OCI-LY1 (cell line): ENCODE measurements at regions not wholly inside any gene's neighbourhood (a gene's known extent, or its start where the extent isn't known, plus 50 kb on each side); places are given as distances from the start of the nearest gene placed in this dataset.
"Not testable (repeated sequence)": the region's sequence is repeated elsewhere in the genome, so short reads cannot be mapped to it uniquely, and the experiment has no call there.

Experiments used
- H2AFZ ChIP-seq: fragments of 200-600 bp; sonication (generic), shearing (Covaris generic); 2 replicates; pipeline ENCODE4 v1.6.0; 2014; ENCODE audit warnings: antibody characterized with exemption, mild to moderate bottlenecking, low read length
- H3F3A ChIP-seq: fragments of 200-600 bp; sonication (generic), shearing (Covaris generic); 2 replicates; pipeline ENCODE4 v1.6.0; 2014; ENCODE audit warnings: mild to moderate bottlenecking, antibody characterized with exemption, low read length, moderate library complexity; ENCODE audit not compliant: insufficient read depth
- H3K27ac ChIP-seq: fragments of 200-600 bp; sonication (generic); 2 replicates; pipeline ENCODE4 v1.5.1; 2014; ENCODE audit warnings: low read length, mixed run types, mild to moderate bottlenecking, low read depth; ENCODE audit not compliant: poor library complexity, severe bottlenecking
- H3K27me3 ChIP-seq: fragments of 200-600 bp; sonication (generic); 2 replicates; pipeline ENCODE4 v1.6.0; 2014; ENCODE audit warnings: antibody characterized with exemption, mild to moderate bottlenecking, low read length, moderate library complexity; ENCODE audit not compliant: insufficient read depth
- H3K36me3 ChIP-seq: fragments of 200-600 bp; sonication (generic); 2 replicates; pipeline ENCODE4 v1.6.1; 2014; ENCODE audit warnings: mild to moderate bottlenecking, antibody characterized with exemption, low read length, moderate library complexity, mixed read lengths; ENCODE audit not compliant: insufficient read depth
- H3K4me1 ChIP-seq: fragments of 200-600 bp; sonication (generic); 2 replicates; pipeline ENCODE4 v1.5.1; 2014; ENCODE audit warnings: mild to moderate bottlenecking, low read length, moderate library complexity; ENCODE audit not compliant: insufficient read depth, severe bottlenecking
- H3K4me2 ChIP-seq: fragments of 200-600 bp; sonication (generic), shearing (Covaris generic); 2 replicates; pipeline ENCODE4 v1.6.1; 2014; ENCODE audit warnings: low read length
- H3K4me3 ChIP-seq: fragments of 200-600 bp; sonication (generic); 2 replicates; pipeline ENCODE4 v1.5.1; 2014; ENCODE audit warnings: low read length, low read depth, mild to moderate bottlenecking, mixed read lengths; ENCODE audit not compliant: poor library complexity, severe bottlenecking
- H3K79me2 ChIP-seq: fragments of 200-600 bp; shearing (Covaris generic); 2 replicates; pipeline ENCODE4 v1.6.1; 2016; ENCODE audit warnings: mixed run types, low read length, mixed read lengths; ENCODE audit not compliant: insufficient read depth
- H3K9ac ChIP-seq: fragments of 200-600 bp; sonication (generic), shearing (Covaris generic); 2 replicates; pipeline ENCODE4 v1.6.1; 2014; ENCODE audit warnings: mild to moderate bottlenecking, low read length, mixed read lengths
- H3K9me2 ChIP-seq: fragments of 200-600 bp; sonication (generic), shearing (Covaris generic); 2 replicates; pipeline ENCODE4 v1.6.1; 2014; ENCODE audit warnings: low read depth, mild to moderate bottlenecking, low read length, mixed read lengths
- H3K9me3 ChIP-seq: fragments of 200-600 bp; shearing (Covaris generic); 2 replicates; pipeline ENCODE4 v1.6.1; 2014; ENCODE audit warnings: low read length, mixed read lengths
- H4K20me1 ChIP-seq: fragments of 200-600 bp; sonication (generic), shearing (Covaris generic); 2 replicates; pipeline ENCODE4 v1.6.0; 2016; ENCODE audit warnings: mild to moderate bottlenecking, low read length; ENCODE audit not compliant: insufficient read depth
- EZH2 ChIP-seq: fragments of 200-600 bp; sonication (generic), shearing (Covaris generic); IDR thresholded peaks from 2 replicates; pipeline ENCODE4 v1.8.0; 2017; ENCODE audit warnings: borderline replicate concordance, mixed run types, mild to moderate bottlenecking, antibody characterized with exemption, low read length, moderate library complexity, mixed read lengths
- TF ChIP-seq, protein P1 (sequence below): fragments of 200-600 bp; sonication (generic), shearing (Covaris generic); IDR thresholded peaks from 2 replicates; pipeline ENCODE4 v1.5.1; 2017; ENCODE audit warnings: mild to moderate bottlenecking, antibody characterized with exemption, low read length, moderate library complexity, mixed read lengths

DNA sequence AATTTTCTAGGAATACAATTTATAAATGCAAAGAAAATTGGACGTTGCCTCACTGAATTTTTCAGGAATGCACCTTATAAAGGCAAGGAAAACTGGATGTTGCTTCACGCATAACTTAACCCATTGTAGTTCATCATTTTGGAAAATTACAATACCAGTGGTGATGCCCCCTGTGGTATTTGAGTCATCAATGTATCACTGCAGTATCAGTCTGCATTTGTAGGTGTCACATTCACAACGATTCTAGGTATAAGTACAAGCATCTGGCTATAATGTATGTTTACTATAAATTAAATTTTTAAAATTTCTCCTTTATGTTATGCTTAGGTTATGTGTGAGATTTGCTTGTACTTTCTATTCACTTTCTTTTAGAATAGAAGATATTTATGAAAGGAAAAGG lies 55.9 kb upstream of the KIF2A start:
- not testable (repeated sequence) for H3K27ac ChIP-seq, H3K4me1 ChIP-seq, H3K36me3 ChIP-seq, H4K20me1 ChIP-seq, H2AFZ ChIP-seq, H3K4me2 ChIP-seq, H3F3A ChIP-seq, H3K79me2 ChIP-seq, H3K9me3 ChIP-seq, H3K9me2 ChIP-seq, H3K4me3 ChIP-seq, H3K9ac ChIP-seq, H3K27me3 ChIP-seq

- H3K27ac ChIP-seq, H3K9me2 ChIP-seq, H3K27me3 ChIP-seq, H3K4me2 ChIP-seq, H3K9me3 ChIP-seq, H3K36me3 ChIP-seq, H3K79me2 ChIP-seq, H3K4me3 ChIP-seq, H2AFZ ChIP-seq, H4K20me1 ChIP-seq, H3K4me1 ChIP-seq, H3K9ac ChIP-seq, H3F3A ChIP-seq: not testable (repeated sequence)
Measured at GRCh38 chr5:62250919-62251318, 55.1 kb upstream of the KIF2A start.

DNA sequence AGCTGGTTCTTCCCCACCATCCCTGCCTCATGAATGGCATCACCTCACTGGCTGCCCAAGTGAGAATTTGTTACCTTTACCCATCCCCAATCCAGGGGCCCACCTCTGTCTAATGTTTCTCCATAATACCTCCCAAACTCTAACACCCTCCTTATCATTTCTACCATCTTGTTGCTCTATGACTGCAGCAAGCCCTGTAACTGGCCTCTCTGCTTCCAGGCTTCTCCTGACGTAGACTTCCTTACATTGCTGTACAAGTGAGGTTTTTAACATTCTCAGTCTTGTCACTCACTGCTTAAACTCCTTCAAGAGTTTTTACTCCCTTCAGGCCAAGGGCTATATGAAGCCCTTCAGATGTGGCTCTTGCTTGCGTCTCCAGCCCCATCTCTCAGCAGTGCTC lies 53.5 kb upstream of the KIF2A start:
- H4K20me1 ChIP-seq: not testable (repeated sequence)

GRCh38 chr5:62255551-62255950 lies 50.5 kb upstream of the KIF2A start:
- not testable (repeated sequence) for H3K27me3 ChIP-seq, H3K9ac ChIP-seq, H4K20me1 ChIP-seq, H3K4me2 ChIP-seq, H3K9me2 ChIP-seq, H2AFZ ChIP-seq, H3K9me3 ChIP-seq, H3F3A ChIP-seq, H3K4me3 ChIP-seq, H3K79me2 ChIP-seq, H3K36me3 ChIP-seq, H3K27ac ChIP-seq
- peaks cover 15% of the 10 kb centered on the region for H3K4me1 ChIP-seq

More for the DNA sequence above, 53.5 kb upstream of the KIF2A start:
- not testable (repeated sequence) for H3K9me3 ChIP-seq, H3K4me1 ChIP-seq, H3K27ac ChIP-seq, H3K27me3 ChIP-seq, H3K4me3 ChIP-seq, H3K9ac ChIP-seq, H3K9me2 ChIP-seq, H3F3A ChIP-seq, H3K4me2 ChIP-seq, H2AFZ ChIP-seq, H3K79me2 ChIP-seq, H3K36me3 ChIP-seq

DNA sequence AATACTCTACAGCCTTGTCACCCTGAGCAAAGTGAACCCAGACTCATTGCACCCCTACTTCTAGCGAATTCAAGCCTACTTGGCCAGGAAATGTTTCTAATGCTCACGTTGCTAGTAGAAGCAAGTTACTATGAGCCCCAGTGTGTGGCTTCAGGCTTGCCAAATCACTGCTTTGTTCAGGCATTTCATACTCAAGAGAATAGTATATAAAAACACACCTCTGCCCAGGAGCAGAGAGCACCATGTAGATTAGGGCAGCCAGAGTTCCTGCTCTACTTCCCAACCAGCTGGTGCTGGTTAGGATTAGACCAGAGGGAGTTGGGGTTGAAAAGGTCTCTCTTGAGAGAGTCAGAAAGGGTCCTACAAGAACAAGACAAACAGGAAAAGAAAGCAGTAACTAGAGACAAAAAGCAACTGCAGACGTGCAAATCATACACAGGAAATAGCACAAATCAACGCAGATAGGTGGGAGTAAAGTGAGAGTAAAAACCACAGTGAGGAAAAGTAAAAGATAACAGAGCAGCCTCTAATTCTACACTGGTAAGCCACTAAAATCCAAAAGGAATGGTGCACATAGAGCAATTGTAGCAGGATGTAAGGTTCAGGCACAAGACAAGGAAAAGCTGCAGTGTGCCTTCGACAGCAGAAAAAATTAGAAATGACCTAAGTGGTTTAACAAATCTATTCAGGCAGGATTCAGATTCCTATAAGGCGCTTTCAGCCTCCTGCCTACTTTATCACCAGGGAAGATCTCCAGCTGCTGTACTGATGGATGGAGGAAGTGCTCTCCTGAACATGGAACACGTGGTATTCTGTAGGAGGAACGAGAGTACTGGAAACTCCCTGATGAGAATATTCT lies 49.6 kb upstream of the KIF2A start:
- H3K79me2 ChIP-seq: no peaks in the 10 kb centered on the region
- peaks cover 20% of the 10 kb centered on the region for H3K4me1 ChIP-seq
- H3K36me3 ChIP-seq: no peaks in the 10 kb centered on the region
- H3K4me2 ChIP-seq: peak overlapping the region; percentile 21; the same call in 1 of the 2 replicates
- H3F3A ChIP-seq: no peaks in the 10 kb centered on the region
- H4K20me1 ChIP-seq: no peaks in the 10 kb centered on the region
- no peaks in the 10 kb centered on the region for H3K27me3 ChIP-seq
- H3K9ac ChIP-seq: no peak overlapping the region
- H3K9me3 ChIP-seq: no peaks in the 10 kb centered on the region
- TF ChIP-seq, protein P1, sequence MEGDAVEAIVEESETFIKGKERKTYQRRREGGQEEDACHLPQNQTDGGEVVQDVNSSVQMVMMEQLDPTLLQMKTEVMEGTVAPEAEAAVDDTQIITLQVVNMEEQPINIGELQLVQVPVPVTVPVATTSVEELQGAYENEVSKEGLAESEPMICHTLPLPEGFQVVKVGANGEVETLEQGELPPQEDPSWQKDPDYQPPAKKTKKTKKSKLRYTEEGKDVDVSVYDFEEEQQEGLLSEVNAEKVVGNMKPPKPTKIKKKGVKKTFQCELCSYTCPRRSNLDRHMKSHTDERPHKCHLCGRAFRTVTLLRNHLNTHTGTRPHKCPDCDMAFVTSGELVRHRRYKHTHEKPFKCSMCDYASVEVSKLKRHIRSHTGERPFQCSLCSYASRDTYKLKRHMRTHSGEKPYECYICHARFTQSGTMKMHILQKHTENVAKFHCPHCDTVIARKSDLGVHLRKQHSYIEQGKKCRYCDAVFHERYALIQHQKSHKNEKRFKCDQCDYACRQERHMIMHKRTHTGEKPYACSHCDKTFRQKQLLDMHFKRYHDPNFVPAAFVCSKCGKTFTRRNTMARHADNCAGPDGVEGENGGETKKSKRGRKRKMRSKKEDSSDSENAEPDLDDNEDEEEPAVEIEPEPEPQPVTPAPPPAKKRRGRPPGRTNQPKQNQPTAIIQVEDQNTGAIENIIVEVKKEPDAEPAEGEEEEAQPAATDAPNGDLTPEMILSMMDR: no peak
- TF ChIP-seq EZH2: no peak
- no peak overlapping the region for H2AFZ ChIP-seq
- H3K4me3 ChIP-seq: no peak overlapping the region
- H3K27ac ChIP-seq: no peak overlapping the region
- H3K9me2 ChIP-seq: no peaks in the 10 kb centered on the region
